Activated T-helper 17 cell treated with anti-CD3 and anti-CD28 coated beads, Interleukin-2, amount 50 U/mL, for 72 hours (primary cell): ENCODE measurements at regions not wholly inside any gene's neighbourhood (a gene's known extent, or its start where the extent isn't known, plus 50 kb on each side); places are given as distances from the start of the nearest gene placed in this dataset.
"Not testable (repeated sequence)": the region's sequence is repeated elsewhere in the genome, so short reads cannot be mapped to it uniquely, and the experiment has no call there.

Source experiments
- ATAC-seq: fragments of 150-1000 bp; cut with Tn5 transposase; replicated peaks from 2 replicates; pipeline ENCODE4 v1.10.0; 2021; ENCODE audit warnings: mild to moderate bottlenecking, moderate library complexity
- H3K27ac Mint-ChIP-seq: one replicate; pipeline ENCODE4 v1.8.0; 2022; ENCODE audit warnings: mixed read lengths
- H3K27me3 Mint-ChIP-seq: one replicate; pipeline ENCODE4 v1.8.0; 2022; ENCODE audit warnings: mixed read lengths
- H3K36me3 Mint-ChIP-seq: one replicate; pipeline ENCODE4 v1.8.0; 2022; ENCODE audit warnings: low read depth, mild to moderate bottlenecking, mixed read lengths
- H3K4me1 Mint-ChIP-seq: one replicate; pipeline ENCODE4 v1.8.0; 2022; ENCODE audit warnings: mixed read lengths
- H3K4me3 Mint-ChIP-seq: one replicate; pipeline ENCODE4 v1.8.0; 2022; ENCODE audit warnings: mild to moderate bottlenecking, mixed read lengths
- H3K9me3 Mint-ChIP-seq: one replicate; pipeline ENCODE4 v1.8.0; 2022; ENCODE audit warnings: mixed read lengths

- H3K9me3 Mint-ChIP-seq: no peaks in the 10 kb centered on the region
- no peaks in the 10 kb centered on the region for H3K27me3 Mint-ChIP-seq
- H3K4me3 Mint-ChIP-seq: no peak overlapping the region
- peaks cover 4% of the 10 kb centered on the region for H3K4me1 Mint-ChIP-seq
- no peak overlapping the region for H3K27ac Mint-ChIP-seq
- H3K36me3 Mint-ChIP-seq: peaks cover 16% of the 10 kb centered on the region
- ATAC-seq: no peak
Measured at GRCh38 chr16:21523411-21524067, 75.8 kb upstream of the METTL9 start.

GRCh38 chr16:21524068-21524751, 75.2 kb upstream of the METTL9 start:
- Mint-ChIP-seq H3K36me3 (peaks cover 9% of the 10 kb centered on the region), H3K27me3 (no peaks in the 10 kb centered on the region), H3K27ac (no peak overlapping the region), H3K4me3 (no peak overlapping the region), H3K4me1 (peaks cover 4% of the 10 kb centered on the region), H3K9me3 (no peaks in the 10 kb centered on the region)
- no peak for ATAC-seq

GRCh38 chr16:21524752-21525028, 74.7 kb upstream of the METTL9 start:
- ATAC-seq, H3K4me3 Mint-ChIP-seq, H3K9me3 Mint-ChIP-seq: not testable (repeated sequence)

GRCh38 chr16:21525029-21525895, 74.1 kb upstream of the METTL9 start:
- ATAC-seq, H3K27ac Mint-ChIP-seq: not testable (repeated sequence)

More at GRCh38 chr16:21524752-21525028, 74.7 kb upstream of the METTL9 start:
- H3K36me3 Mint-ChIP-seq, H3K4me1 Mint-ChIP-seq, H3K27me3 Mint-ChIP-seq, H3K27ac Mint-ChIP-seq: not testable (repeated sequence)

GRCh38 chr16:21525956-21526922, 73.1 kb upstream of the METTL9 start:
- H3K27me3 Mint-ChIP-seq, H3K27ac Mint-ChIP-seq, H3K9me3 Mint-ChIP-seq, ATAC-seq, H3K4me3 Mint-ChIP-seq, H3K4me1 Mint-ChIP-seq, H3K36me3 Mint-ChIP-seq: not testable (repeated sequence)

More at GRCh38 chr16:21525029-21525895, 74.1 kb upstream of the METTL9 start:
- H3K27me3 Mint-ChIP-seq, H3K36me3 Mint-ChIP-seq, H3K4me3 Mint-ChIP-seq, H3K4me1 Mint-ChIP-seq, H3K9me3 Mint-ChIP-seq: not testable (repeated sequence)

- H3K4me3 Mint-ChIP-seq: no peak overlapping the region
- H3K36me3 Mint-ChIP-seq: no peaks in the 10 kb centered on the region
- ATAC-seq: no peak
- H3K27me3 Mint-ChIP-seq: peaks cover 3% of the 10 kb centered on the region
- H3K4me1 Mint-ChIP-seq: peaks cover 4% of the 10 kb centered on the region
- no peaks in the 10 kb centered on the region for H3K9me3 Mint-ChIP-seq
- H3K27ac Mint-ChIP-seq: no peak overlapping the region
Measured at GRCh38 chr16:21526923-21527807, 72.2 kb upstream of the METTL9 start.

- not testable (repeated sequence) for H3K36me3 Mint-ChIP-seq, H3K4me1 Mint-ChIP-seq, H3K27me3 Mint-ChIP-seq, H3K4me3 Mint-ChIP-seq, H3K27ac Mint-ChIP-seq, H3K9me3 Mint-ChIP-seq, ATAC-seq
Measured at GRCh38 chr16:21529060-21529658, 70.2 kb upstream of the METTL9 start.

GRCh38 chr16:21530729-21531383, 68.5 kb upstream of the METTL9 start:
- not testable (repeated sequence) for H3K27me3 Mint-ChIP-seq, ATAC-seq, H3K9me3 Mint-ChIP-seq, H3K4me1 Mint-ChIP-seq, H3K27ac Mint-ChIP-seq, H3K36me3 Mint-ChIP-seq, H3K4me3 Mint-ChIP-seq

GRCh38 chr16:21532996-21533395, 66.4 kb upstream of the METTL9 start:
- not testable (repeated sequence) for H3K36me3 Mint-ChIP-seq, H3K27me3 Mint-ChIP-seq

GRCh38 chr16:21533474-21533873, 65.9 kb upstream of the METTL9 start:
- H3K9me3 Mint-ChIP-seq, H3K27ac Mint-ChIP-seq, H3K4me1 Mint-ChIP-seq, H3K36me3 Mint-ChIP-seq, H3K4me3 Mint-ChIP-seq, H3K27me3 Mint-ChIP-seq, ATAC-seq: not testable (repeated sequence)

More at GRCh38 chr16:21532996-21533395, 66.4 kb upstream of the METTL9 start:
- not testable (repeated sequence) for ATAC-seq, H3K4me1 Mint-ChIP-seq, H3K4me3 Mint-ChIP-seq, H3K27ac Mint-ChIP-seq, H3K9me3 Mint-ChIP-seq

GRCh38 chr16:21534561-21534960, 64.8 kb upstream of the METTL9 start:
- H3K4me3 Mint-ChIP-seq, H3K36me3 Mint-ChIP-seq, H3K4me1 Mint-ChIP-seq, H3K27ac Mint-ChIP-seq, H3K9me3 Mint-ChIP-seq, H3K27me3 Mint-ChIP-seq: not testable (repeated sequence)
- ATAC-seq: peak; percentile 76

- ATAC-seq, H3K27ac Mint-ChIP-seq, H3K36me3 Mint-ChIP-seq, H3K9me3 Mint-ChIP-seq, H3K4me1 Mint-ChIP-seq, H3K4me3 Mint-ChIP-seq, H3K27me3 Mint-ChIP-seq: not testable (repeated sequence)
Measured at GRCh38 chr16:21535201-21535600, 64.2 kb upstream of the METTL9 start.

- not testable (repeated sequence) for H3K4me1 Mint-ChIP-seq, H3K27me3 Mint-ChIP-seq, H3K27ac Mint-ChIP-seq, ATAC-seq, H3K36me3 Mint-ChIP-seq, H3K4me3 Mint-ChIP-seq, H3K9me3 Mint-ChIP-seq
Measured at GRCh38 chr16:21536740-21537139, 62.6 kb upstream of the METTL9 start.
